Neural progenitor cell (in vitro differentiated cells): ENCODE measurements at regions not wholly inside any gene's neighbourhood (a gene's known extent, or its start where the extent isn't known, plus 50 kb on each side); places are given as distances from the start of the nearest gene placed in this dataset.

Experiments
- DNase-seq: peaks from one replicate; pipeline ENCODE4 v3.0.0-alpha.2; 2016; ENCODE audit warnings: low spot score
- H2AFZ ChIP-seq: fragments of 200-600 bp; sonication (generic); replicated peaks from 2 replicates; pipeline ENCODE4 v1.6.1; 2016; ENCODE audit warnings: antibody characterized with exemption
- H3F3A ChIP-seq: fragments of 200-600 bp; sonication (generic); 2 replicates; pipeline ENCODE4 v1.6.1; 2016; ENCODE audit warnings: antibody characterized with exemption, low read depth
- H3K27ac ChIP-seq: fragments of 200-600 bp; sonication (generic); 2 replicates; pipeline ENCODE4 v1.5.1; 2016; ENCODE audit warnings: mild to moderate bottlenecking
- H3K27me3 ChIP-seq: fragments of 200-600 bp; sonication (generic); 2 replicates; pipeline ENCODE4 v1.6.1; 2016; ENCODE audit warnings: mild to moderate bottlenecking, moderate library complexity
- H3K36me3 ChIP-seq: fragments of 200-600 bp; sonication (generic); 2 replicates; pipeline ENCODE4 v1.5.1; 2016
- H3K4me1 ChIP-seq: fragments of 200-600 bp; sonication (generic); 2 replicates; pipeline ENCODE4 v1.6.1; 2016; ENCODE audit warnings: mixed run types
- H3K4me2 ChIP-seq: fragments of 200-600 bp; sonication (generic); 2 replicates; pipeline ENCODE4 v1.6.1; 2016
- H3K4me3 ChIP-seq: fragments of 200-600 bp; sonication (generic); 2 replicates; pipeline ENCODE4 v1.5.1; 2016
- H3K79me2 ChIP-seq: fragments of 200-600 bp; sonication (generic); 2 replicates; pipeline ENCODE4 v1.6.1; 2016; ENCODE audit warnings: low read depth
- H3K9ac ChIP-seq: fragments of 200-600 bp; sonication (generic); 2 replicates; pipeline ENCODE4 v1.6.1; 2016
- H3K9me3 ChIP-seq: fragments of 200-600 bp; sonication (generic); 2 replicates; pipeline ENCODE4 v1.5.1; 2016; ENCODE audit warnings: low read depth
- H4K20me1 ChIP-seq: fragments of 200-600 bp; sonication (generic); 2 replicates; pipeline ENCODE4 v1.6.1; 2016; ENCODE audit warnings: low read depth
- H3K27ac Mint-ChIP-seq: 3 replicates; pipeline ENCODE4 v1.8.0; 2021; ENCODE audit warnings: mixed read lengths
- H3K27me3 Mint-ChIP-seq: 2 replicates; pipeline ENCODE4 v1.8.0; 2022; ENCODE audit warnings: low read depth, mild to moderate bottlenecking, inconsistent platforms, moderate library complexity, mixed read lengths; ENCODE audit not compliant: insufficient read depth
- H3K36me3 Mint-ChIP-seq: 3 replicates; pipeline ENCODE4 v1.8.0; 2021; ENCODE audit warnings: mixed read lengths
- H3K4me1 Mint-ChIP-seq: 3 replicates; pipeline ENCODE4 v1.8.0; 2021; ENCODE audit warnings: mixed read lengths
- H3K4me3 Mint-ChIP-seq: 3 replicates; pipeline ENCODE4 v1.8.0; 2021; ENCODE audit warnings: mild to moderate bottlenecking, moderate library complexity, mixed read lengths
- H3K9me3 Mint-ChIP-seq: 3 replicates; pipeline ENCODE4 v1.8.0; 2020; ENCODE audit warnings: mixed read lengths
- CTCF ChIP-seq: fragments of 200-600 bp; sonication (generic); IDR thresholded peaks from 2 replicates; pipeline ENCODE4 v1.5.1; 2017; ENCODE audit warnings: antibody characterized with exemption, mild to moderate bottlenecking
- EZH2 ChIP-seq: fragments of 200-600 bp; sonication (generic); IDR thresholded peaks from 2 replicates; pipeline ENCODE4 v1.6.1; 2017; ENCODE audit warnings: antibody characterized with exemption, mild to moderate bottlenecking, moderate library complexity
- EZH2phosphoT487 ChIP-seq: fragments of 200-600 bp; sonication (generic); IDR thresholded peaks from 2 replicates; pipeline ENCODE4 v1.6.1; 2017; ENCODE audit warnings: antibody characterized with exemption

- no peak overlapping the region for H3K4me3 Mint-ChIP-seq
- DNase-seq = no peak
- no peaks in the 10 kb centered on the region for H3K4me1 Mint-ChIP-seq
- H3K27me3 ChIP-seq = no peaks in the 10 kb centered on the region
- H3K4me3 ChIP-seq = no peak overlapping the region
- TF ChIP-seq CTCF (no peak), EZH2phosphoT487 (no peak), EZH2 (no peak)
- H3K9me3 Mint-ChIP-seq = peaks cover 13% of the 10 kb centered on the region
- H3K27me3 Mint-ChIP-seq = peaks cover 2% of the 10 kb centered on the region
- H3K4me1 ChIP-seq = peaks cover 9% of the 10 kb centered on the region
- no peak overlapping the region for H3K27ac Mint-ChIP-seq
- H4K20me1 ChIP-seq = no peaks in the 10 kb centered on the region
- no peaks in the 10 kb centered on the region for H3K36me3 ChIP-seq
- H3F3A ChIP-seq = peaks cover 8% of the 10 kb centered on the region
- no peaks in the 10 kb centered on the region for H3K9me3 ChIP-seq
- H2AFZ ChIP-seq = no peak overlapping the region
- no peaks in the 10 kb centered on the region for H3K79me2 ChIP-seq
- H3K36me3 Mint-ChIP-seq = peaks cover 2% of the 10 kb centered on the region
- no peak overlapping the region for H3K27ac ChIP-seq
- H3K4me2 ChIP-seq = no peak overlapping the region
- H3K9ac ChIP-seq = no peak overlapping the region
These were observed 266.1 kb upstream of the NR2F2 start for GRCh38 chr15:96064351-96064756.

- Mint-ChIP-seq H3K9me3 (peaks cover 10% of the 10 kb centered on the region), H3K4me1 (no peaks in the 10 kb centered on the region), H3K36me3 (no peaks in the 10 kb centered on the region), H3K4me3 (no peak overlapping the region), H3K27ac (no peak overlapping the region), H3K27me3 (peaks cover 2% of the 10 kb centered on the region)
- TF ChIP-seq EZH2phosphoT487 (no peak), CTCF (no peak), EZH2 (no peak)
- no peak overlapping the region for H3K4me2 ChIP-seq
- peaks cover 8% of the 10 kb centered on the region for H3F3A ChIP-seq
- no peak overlapping the region for H2AFZ ChIP-seq
- no peaks in the 10 kb centered on the region for H3K36me3 ChIP-seq
- H3K27me3 ChIP-seq = no peaks in the 10 kb centered on the region
- no peak for DNase-seq
- no peaks in the 10 kb centered on the region for H3K79me2 ChIP-seq
- no peaks in the 10 kb centered on the region for H4K20me1 ChIP-seq
- peaks cover 9% of the 10 kb centered on the region for H3K4me1 ChIP-seq
- H3K9ac ChIP-seq = no peak overlapping the region
- no peak overlapping the region for H3K4me3 ChIP-seq
- H3K9me3 ChIP-seq = no peaks in the 10 kb centered on the region
- H3K27ac ChIP-seq = no peak overlapping the region
These were observed 264.4 kb upstream of the NR2F2 start for GRCh38 chr15:96066126-96066525.

- Histone ChIP-seq H3K4me3 (no peak overlapping the region), H2AFZ (no peak overlapping the region), H3F3A (peaks cover 8% of the 10 kb centered on the region), H3K9me3 (no peaks in the 10 kb centered on the region), H3K4me1 (peaks cover 9% of the 10 kb centered on the region), H3K4me2 (no peak overlapping the region), H3K79me2 (no peaks in the 10 kb centered on the region), H3K36me3 (no peaks in the 10 kb centered on the region), H3K27me3 (no peaks in the 10 kb centered on the region), H3K9ac (no peak overlapping the region), H3K27ac (no peak overlapping the region), H4K20me1 (no peaks in the 10 kb centered on the region)
- H3K27ac Mint-ChIP-seq = no peak overlapping the region
- peaks cover 10% of the 10 kb centered on the region for H3K9me3 Mint-ChIP-seq
- no peak for DNase-seq
- no peaks in the 10 kb centered on the region for H3K36me3 Mint-ChIP-seq
- peaks cover 2% of the 10 kb centered on the region for H3K27me3 Mint-ChIP-seq
- H3K4me1 Mint-ChIP-seq = no peaks in the 10 kb centered on the region
- H3K4me3 Mint-ChIP-seq = no peak overlapping the region
- TF ChIP-seq EZH2 (no peak), EZH2phosphoT487 (no peak), CTCF (no peak)
These were observed 263.5 kb upstream of the NR2F2 start for GRCh38 chr15:96066852-96067495.
